ENCODE measurements at regions not wholly inside any gene's neighbourhood (a gene's known extent, or its start where the extent isn't known, plus 50 kb on each side); places are given as distances from the start of the nearest gene placed in this dataset.

- TF ChIP-seq CTCF (conservative IDR thresholded peaks at IDR 0.05; ENCODE audit: low read length) (no peak), EZH2phosphoT487 (IDR thresholded peaks at IDR 0.05; ENCODE audit: borderline replicate concordance, low read depth, low read length) (no peak)
These were observed 109.7 kb upstream of the STMND1 start for GRCh38 chr6:16991981-16992629.
